T follicular helper cell (primary cell): ENCODE measurements at regions not wholly inside any gene's neighbourhood (a gene's known extent, or its start where the extent isn't known, plus 50 kb on each side); places are given as distances from the start of the nearest gene placed in this dataset.

Experiments used
- DNase-seq: peaks from one replicate; pipeline ENCODE4 v3.0.0-alpha.2; 2020; ENCODE audit warnings: low read depth

DNA sequence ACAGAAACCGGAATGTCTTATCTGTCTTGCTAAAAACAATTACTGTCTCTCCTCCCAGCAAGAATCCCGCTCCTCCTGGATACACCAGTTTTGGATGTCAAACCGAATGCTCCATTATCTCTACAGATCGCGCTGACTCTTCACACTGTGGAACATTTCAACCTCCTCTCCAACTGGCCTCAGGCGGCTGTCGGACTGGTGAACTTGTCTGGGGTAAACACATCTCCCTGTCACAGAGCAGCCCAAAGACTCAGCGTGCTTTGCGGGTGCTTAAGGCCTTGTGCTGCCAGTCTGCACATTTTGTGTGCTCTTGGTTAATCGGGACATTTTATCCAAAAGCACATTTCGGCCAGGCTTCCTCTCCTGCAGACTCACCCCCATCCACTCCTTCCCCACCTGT lies 173.1 kb downstream of the ICOS start:
- DNase-seq = no peak

DNA sequence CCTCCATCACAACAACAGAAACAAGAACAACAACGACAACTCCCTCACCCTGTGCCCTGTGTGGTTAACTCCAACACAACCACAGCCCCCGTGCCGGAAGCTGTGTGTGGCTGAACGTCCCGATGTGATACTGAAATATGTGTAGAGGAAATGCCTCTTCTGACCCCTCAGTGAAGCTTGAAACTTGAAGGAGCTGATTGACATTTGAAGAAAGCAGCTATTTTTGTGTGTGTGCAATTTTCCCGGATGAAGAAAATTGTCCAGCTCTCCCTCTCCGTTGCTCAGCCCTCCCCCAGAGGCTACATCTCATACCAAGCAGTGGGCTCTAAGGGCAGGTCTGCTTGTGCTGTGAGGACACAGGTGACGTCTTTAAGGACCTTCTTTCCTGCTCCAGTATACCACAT lies 173.8 kb downstream of the ICOS start:
- peak; percentile 27 for DNase-seq

DNA sequence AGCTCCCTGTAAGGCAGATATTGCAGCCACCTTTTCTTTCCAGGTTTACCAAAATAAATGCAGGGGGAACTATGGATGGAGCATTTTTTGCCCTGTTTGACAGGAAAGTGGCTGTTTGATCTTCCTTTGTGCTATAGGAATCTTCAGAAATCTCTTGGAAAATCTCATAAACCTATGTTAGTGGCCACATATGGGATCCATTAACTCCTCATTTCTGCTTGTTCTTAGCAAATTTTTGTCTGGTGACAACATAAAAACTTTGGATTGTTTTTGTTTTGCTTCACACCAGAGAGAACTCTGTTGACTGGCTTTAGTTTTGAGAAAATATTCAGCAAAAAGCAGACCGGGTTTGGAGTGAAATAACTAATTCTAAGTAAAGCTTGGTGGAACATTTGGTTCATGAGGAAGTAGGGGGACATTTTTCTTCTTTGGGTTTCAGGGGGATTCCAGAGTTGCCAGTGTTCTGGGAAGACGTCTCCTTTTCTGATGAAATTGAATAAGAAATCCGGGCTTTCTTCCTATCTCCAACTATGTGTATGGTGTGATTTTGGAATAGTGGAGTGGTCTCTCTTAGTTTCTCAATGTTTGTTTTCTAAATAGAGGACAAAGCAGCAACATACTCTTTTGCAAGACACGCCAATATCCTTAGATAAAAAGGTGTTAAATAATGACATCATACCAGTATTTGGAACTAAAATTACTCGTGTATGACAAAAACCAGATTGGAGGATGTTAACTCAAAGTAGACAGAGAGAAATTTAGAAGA lies 174.4 kb downstream of the ICOS start:
- DNase-seq = no peak

GRCh38 chr2:204112084-204112770 lies 175.7 kb downstream of the ICOS start:
- DNase-seq = no peak

DNA sequence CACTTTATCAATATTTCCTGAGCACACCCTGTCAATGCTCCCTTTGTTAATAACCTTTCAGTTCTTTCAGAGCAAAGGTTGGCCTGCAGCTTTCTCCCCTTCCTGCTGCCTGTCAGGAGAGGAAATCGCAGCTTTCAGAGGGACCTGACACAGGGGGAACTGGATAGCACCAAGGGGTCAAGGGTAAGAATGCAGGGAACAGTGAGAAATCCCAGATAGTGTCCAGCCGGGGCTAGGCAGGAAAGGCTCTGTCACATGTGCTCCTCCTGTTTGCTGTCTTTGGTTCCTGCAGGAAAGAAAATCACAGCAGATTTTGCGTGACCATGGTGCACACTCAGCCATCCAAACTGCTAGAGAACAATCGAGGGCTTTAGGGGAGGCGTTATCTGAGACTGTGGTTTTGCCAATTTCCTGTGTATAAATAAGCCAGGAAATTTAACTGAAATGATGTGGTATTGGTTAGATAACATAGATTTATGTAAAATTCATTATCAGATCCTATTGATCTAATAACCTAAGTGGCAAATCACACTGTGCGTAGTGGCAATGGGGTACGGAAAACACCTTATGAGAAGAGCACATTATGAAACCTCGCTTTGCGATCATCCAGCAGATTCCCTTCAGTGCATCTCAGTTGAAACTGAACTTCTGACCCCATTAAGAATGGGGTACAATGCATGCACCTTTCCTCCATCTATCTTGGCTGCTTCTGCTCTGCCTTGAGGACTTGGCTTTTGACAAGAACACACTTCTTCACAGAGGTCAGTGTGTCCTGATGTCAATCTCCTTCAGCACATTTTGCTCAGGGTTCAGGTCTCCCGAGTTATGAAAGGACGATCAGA lies 178.0 kb downstream of the ICOS start:
- DNase-seq = no peak

DNA sequence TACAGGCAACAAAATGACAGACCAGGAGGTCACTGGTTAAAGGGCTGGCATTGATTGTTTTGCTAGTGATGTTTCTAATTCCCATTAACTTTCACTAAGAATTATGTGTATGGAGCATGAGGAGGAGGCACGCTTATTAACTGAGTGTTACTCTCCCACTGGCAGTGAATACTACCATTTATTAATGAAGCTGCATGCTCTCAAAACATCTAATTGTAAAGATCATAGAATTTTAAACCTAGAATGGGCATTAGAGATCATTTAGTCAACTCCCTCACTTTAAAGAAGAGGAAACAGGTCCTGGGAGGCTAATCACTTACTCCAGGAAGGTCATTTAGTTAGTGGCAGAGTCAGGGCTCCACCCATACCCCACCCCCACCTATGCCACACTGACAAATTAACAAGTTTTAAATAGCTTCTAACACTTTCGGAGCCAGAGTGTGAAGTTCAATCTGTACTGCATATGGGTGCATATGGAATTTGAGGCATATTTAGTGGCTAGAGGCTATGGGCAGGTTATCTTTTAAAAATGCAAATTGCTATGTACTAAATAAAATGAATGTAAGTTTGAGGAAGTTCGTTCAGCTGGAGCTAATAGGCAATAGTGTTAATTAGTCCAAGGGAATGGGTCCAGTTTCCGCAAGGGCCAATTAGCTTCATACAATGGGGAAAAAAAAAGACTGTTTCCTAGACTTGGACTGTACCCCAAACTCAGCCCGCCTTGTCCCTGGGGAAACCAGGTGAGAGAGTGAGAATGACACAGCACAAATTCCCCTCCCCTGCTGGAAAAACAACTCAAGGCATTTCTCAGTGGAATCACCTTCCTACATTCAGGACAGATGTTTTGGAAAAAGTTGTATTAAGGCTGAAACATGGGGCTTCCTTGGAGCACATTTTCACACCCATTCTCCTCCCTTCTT lies 178.8 kb downstream of the ICOS start:
- DNase-seq = no peak

- DNase-seq = no peak
Measured at GRCh38 chr2:204116159-204116792, 179.7 kb downstream of the ICOS start.

GRCh38 chr2:204122425-204122824 lies 185.9 kb downstream of the ICOS start:
- DNase-seq = no peak

- DNase-seq = no peak
Measured at GRCh38 chr2:204124140-204124750, 187.7 kb downstream of the ICOS start.

- DNase-seq = no peak
Measured at GRCh38 chr2:204126705-204127104, 190.1 kb downstream of the ICOS start.

GRCh38 chr2:204127238-204127637 lies 190.7 kb downstream of the ICOS start:
- DNase-seq = no peak

DNA sequence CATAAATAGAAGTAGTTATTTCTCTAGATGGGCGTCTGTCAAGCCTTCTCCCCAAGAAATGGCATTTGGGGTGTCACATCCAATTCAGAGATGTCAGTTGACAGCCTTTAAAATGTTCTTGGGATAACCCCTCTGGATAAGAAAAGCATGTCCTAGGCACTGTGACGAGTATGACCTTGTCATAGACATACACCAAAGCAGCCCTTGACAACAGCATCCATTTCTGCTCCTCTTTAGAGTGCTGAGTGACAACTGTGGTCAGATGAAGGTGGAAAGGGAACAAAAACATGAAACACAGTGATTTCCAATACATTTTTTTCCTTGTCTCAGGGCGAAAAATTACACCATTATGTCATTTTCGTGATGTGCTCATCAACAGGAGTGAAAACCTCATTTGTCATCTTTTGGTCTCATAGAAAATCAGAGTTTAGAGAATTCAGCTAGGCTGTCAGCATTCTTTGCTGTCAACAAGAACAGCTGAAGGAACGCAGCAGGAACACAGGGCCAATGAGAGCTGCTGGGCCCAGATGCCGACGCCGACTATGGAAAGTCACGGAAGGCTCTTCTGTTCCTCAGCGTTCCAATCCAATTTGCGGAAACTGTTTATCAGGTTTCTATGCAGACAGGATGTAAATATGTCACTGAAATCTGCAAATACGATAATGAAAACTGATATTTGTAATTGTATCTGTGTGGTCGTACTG lies 193.2 kb downstream of the ICOS start:
- no peak for DNase-seq

- DNase-seq = no peak
Measured at GRCh38 chr2:204131621-204132020, 195.1 kb downstream of the ICOS start.

- DNase-seq = no peak
Measured at GRCh38 chr2:204133476-204133875, 196.9 kb downstream of the ICOS start.

DNA sequence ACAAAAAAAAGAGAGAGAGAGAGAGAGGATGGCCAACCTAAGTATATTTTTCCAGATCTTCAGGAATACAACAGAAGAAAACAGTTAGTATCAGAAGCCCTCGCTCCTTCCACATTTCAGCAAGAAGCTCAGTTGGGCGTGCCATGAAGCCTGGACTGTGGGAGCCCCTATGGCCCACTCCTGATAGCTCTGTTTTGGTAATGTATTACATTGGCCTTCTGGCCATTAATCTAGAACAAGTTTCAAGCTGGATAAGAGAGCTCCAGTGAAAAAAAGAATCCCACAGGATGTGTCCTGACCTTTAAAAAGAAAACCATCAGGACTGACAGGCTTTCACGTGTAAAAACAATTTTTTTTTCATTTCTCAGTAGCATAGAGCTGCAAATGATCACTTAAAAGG lies 197.9 kb downstream of the ICOS start:
- no peak for DNase-seq

- DNase-seq = no peak
Measured at GRCh38 chr2:204135752-204136151, 199.2 kb downstream of the ICOS start.

GRCh38 chr2:204138206-204138605 lies 201.6 kb downstream of the ICOS start:
- DNase-seq = no peak

- DNase-seq = no peak
Measured at GRCh38 chr2:204140246-204140645, 203.7 kb downstream of the ICOS start.

- DNase-seq = no peak
Measured at GRCh38 chr2:204143216-204144014, 206.9 kb downstream of the ICOS start.
